22Rv1 (cell line): ENCODE measurements at regions not wholly inside any gene's neighbourhood (a gene's known extent, or its start where the extent isn't known, plus 50 kb on each side); places are given as distances from the start of the nearest gene placed in this dataset.

ENCODE experiments used
- CTCF ChIP-seq: fragments of 450-650 bp; IDR thresholded peaks from 2 replicates; pipeline ENCODE4 v1.5.1; 2017; ENCODE audit warnings: mild to moderate bottlenecking
- ZFX ChIP-seq: fragments of 450-650 bp; IDR thresholded peaks from 2 replicates; pipeline ENCODE4 v1.6.1; 2017; ENCODE audit warnings: antibody characterized with exemption, borderline replicate concordance

- peak; percentile 86 for TF ChIP-seq CTCF
- no peak for TF ChIP-seq ZFX
Measured at GRCh38 chr9:103397868-103398600, 402.9 kb downstream of the CYLC2 start.
